ENCODE measurements at regions not wholly inside any gene's neighbourhood (a gene's known extent, or its start where the extent isn't known, plus 50 kb on each side); places are given as distances from the start of the nearest gene placed in this dataset.

DNA sequence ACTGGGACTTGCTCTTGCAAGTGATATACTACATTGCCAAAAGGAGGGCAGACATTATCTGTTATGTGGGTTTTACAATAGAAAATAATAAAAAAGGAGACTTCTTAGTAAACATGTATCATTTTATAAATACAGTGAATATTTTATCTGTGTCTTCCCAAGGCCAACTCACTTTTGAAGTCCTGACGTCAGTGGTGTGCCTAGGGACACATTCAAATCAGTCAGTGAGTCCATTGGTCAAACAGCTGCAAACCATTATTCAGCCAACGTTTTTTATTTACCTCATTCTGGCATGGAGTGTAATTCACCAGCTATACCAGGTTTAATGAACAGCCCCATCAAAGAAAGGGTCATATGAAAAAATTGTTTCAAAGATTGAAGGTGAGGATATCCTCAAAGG, 263.7 kb downstream of the IPMK start:
- DNase-seq = no peak

GRCh38 chr10:58001159-58001558, 266.5 kb downstream of the IPMK start:
- no peak for DNase-seq

GRCh38 chr10:57996536-57996935, 271.2 kb downstream of the IPMK start:
- DNase-seq = no peak

GRCh38 chr10:57993302-57993701, 274.4 kb downstream of the IPMK start:
- no peak for DNase-seq

GRCh38 chr10:57992321-57993077, 275.2 kb downstream of the IPMK start:
- DNase-seq = no peak

- no peak for DNase-seq
Observed at GRCh38 chr10:57988964-57989363, 278.7 kb downstream of the IPMK start.

- no peak for DNase-seq
Observed at GRCh38 chr10:57987055-57987721, 280.5 kb downstream of the IPMK start.

DNA sequence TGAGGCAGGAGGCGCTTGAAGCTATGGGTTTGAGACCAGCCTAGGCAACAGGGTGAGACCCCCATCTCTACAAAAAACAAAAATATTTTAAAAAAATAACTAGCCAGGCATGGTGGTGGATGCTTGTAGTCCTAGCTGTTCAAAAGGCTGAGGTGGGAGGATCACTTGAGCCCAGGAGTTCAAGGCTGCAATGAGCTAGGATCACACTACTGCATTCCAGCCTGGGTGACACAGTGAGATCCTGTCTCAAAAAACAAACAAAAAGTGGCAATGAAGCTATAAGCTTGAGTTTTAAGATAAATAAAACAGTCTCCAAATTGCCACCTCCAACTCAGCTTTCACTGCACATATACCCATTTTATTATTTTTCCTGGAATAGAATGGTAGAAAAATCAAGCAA, 281.3 kb downstream of the IPMK start:
- DNase-seq = no peak

DNA sequence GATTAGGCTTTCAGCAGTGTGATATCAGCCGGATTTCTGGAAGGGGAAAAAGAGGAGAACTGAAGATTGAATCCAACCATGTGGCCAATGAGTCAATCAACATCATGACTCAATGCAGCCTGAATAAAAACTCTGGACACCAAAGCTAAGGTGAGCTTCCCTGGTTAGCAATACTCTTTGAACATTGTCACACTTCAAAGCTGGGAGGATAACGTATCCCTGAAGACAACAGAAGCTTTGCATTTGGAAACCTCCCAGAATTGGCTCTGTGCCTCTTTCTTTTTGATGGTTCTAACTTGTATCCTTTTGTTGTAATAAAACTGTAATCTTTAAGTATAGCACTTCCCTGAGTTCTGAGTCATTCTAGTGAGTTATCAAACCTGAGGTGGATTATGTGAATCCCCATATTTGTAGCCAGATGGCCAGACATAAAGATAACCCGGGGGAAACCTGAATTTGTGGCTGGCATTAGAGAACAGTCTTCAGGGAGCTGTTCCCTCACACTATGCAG, 284.4 kb downstream of the IPMK start:
- DNase-seq = no peak

- DNase-seq = no peak
Observed at GRCh38 chr10:57982091-57982490, 285.6 kb downstream of the IPMK start.

DNA sequence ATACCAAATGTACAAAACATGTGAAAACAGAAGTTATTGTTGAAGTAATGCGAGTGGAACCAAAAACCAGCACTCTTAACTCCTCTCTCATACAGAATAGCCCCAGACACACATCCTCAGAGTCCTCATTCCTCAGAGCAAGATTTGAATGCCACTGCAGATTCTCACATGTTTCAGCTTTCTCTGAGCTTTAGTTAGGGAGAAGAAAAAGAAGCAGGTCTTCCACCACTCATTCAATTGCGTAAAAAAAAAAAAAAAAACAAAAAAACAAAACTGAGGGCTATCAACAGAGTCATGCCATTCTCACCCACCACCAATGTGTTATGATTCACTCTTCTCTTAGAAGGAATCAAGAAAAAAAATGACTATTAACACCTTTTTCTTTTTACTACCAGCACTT, 287.7 kb downstream of the IPMK start:
- no peak for DNase-seq

- no peak for DNase-seq
Observed at GRCh38 chr10:57979491-57979890, 288.2 kb downstream of the IPMK start.

DNA sequence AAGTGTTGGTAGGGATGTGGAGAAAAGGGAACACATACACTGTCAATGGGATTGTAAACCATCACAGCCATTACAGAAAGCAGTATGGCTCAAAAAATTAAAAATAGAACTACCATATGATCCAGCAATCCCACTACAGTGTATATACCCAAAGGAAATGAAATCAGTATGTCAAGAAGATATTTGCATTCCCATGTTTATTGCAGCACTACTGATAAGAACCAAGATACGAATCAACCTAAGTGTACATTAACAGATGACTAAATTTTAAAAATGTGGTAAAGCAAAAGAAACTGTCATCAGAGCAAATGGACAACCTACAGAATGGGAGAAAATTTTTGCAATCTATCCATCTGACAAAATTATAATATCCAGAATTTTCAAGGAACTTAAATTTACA, 290.4 kb downstream of the IPMK start:
- no peak for DNase-seq

GRCh38 chr10:57973451-57973850, 294.2 kb downstream of the IPMK start:
- DNase-seq = no peak

DNA sequence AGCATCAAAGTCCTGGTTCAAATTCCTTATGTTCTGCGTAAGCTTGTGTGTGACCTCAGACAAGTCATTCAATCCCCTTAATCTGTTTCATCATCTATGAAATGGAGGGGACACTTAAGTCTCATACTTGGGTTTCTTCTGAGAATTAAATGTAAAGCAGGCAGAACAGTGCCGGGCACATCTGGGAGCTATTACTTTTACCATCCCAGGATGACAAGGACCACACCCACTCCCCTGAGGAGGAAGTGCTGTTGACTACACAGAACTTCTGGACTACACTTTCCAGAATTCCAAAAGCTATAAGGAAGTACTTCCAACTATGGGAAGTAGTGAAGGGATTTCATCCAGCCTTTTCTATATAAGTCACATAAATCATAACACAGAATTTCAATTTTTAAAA, 294.9 kb downstream of the IPMK start:
- no peak for DNase-seq

- no peak for DNase-seq
Observed at GRCh38 chr10:57968328-57969016, 299.2 kb downstream of the IPMK start.

DNA sequence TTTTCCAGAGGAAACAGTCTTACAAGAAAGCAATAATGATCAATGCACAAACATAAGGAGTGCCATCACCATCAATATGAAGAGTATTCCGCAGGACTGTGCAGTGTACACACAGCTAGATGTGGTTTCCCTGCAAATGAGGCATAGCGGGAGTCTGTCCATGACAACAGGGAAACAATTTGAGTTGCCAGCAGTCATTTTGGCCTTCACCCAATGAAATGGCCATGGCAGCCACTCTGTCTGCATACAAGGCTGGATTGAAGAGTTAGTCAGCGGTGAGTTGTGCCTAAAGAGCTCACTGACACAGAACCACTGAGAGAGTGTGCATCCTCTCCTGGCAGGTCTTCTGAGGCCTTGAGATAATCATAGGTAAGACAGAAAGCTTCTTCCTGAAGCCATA, 303.3 kb downstream of the IPMK start:
- peak; percentile 45 for DNase-seq

GRCh38 chr10:57963546-57963945, 304.1 kb downstream of the IPMK start:
- no peak for DNase-seq

DNA sequence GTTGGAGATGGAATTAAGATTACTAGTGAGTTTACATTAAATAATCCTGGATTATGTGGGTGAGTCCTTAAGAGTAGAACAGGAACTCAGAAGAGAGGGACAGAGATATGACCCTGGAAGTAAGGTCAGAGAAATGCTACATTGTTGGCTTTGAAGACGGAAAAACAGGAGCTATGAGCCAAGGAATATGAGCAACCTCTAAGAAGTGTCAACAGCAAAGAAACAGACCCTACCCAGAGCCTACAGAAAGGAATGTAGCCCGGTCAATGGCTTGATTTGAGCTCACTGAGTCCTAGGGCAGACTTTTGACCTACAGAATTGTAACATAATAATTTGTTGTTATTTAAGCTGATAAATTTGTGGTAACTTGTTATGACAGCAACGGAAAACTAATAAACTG, 304.9 kb downstream of the IPMK start:
- DNase-seq = no peak

DNA sequence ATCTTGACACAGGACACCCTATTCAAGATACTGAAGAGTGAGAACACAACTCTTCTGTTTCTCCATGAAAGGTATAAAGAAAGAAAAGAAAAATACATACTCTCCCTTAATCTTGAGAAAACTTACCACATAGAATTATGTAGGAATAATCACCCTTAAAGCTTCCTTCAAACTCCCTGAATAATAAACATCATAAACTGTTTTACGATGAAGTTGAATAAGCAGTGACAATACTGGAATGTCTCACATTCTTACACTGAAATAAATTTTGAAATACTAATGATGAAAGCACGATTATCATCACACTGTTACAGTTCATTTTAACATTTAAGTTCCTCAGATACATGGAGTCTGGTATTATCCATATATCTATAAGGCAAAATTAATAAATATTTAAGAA, 306.2 kb downstream of the IPMK start:
- no peak for DNase-seq

DNA sequence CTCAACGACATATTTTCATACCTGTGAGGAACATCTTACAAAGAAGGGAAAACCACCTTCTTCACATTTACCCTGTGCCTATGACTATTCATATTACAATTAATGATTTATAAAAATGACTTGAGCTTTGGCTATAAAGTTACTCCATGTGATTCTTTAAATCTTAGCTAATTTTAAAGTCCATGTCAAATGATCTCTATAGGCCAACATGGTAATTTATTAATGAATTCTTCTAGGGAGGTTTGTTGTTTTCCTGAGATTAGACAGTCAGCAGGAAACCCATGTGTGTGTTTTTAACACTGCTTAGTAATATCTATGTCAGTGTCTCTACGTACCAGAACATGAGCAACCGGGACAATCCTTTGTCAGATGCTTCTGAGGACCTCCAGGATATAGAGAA, 307.3 kb downstream of the IPMK start:
- no peak for DNase-seq

GRCh38 chr10:57959318-57960006, 308.2 kb downstream of the IPMK start:
- no peak for DNase-seq

- DNase-seq = no peak
Observed at GRCh38 chr10:57955076-57955475, 312.6 kb downstream of the IPMK start.

All from NCI-H345 (cell line).